Liver (tissue), 8 donors: ENCODE measurements at regions not wholly inside any gene's neighbourhood (a gene's known extent, or its start where the extent isn't known, plus 50 kb on each side); places are given as distances from the start of the nearest gene placed in this dataset.

ENCODE experiments used
- DNase-seq: peaks from one replicate; pipeline ENCODE4 v3.0.0-alpha.2; 2017; ENCODE audit warnings: low spot score
- H3K27ac ChIP-seq, 2 donors: one replicate each; pipeline ENCODE4 v1.7.0; 2013; ENCODE audit warnings: inconsistent platforms in 2 of 2, low read length in 2 of 2, control low read depth in 1 of 2, low read depth in 1 of 2, mild to moderate bottlenecking in 1 of 2
- H3K27me3 ChIP-seq, 4 donors: one replicate each; pipeline versions ENCODE4 v1.6.1 to v1.7.0; 2013; ENCODE audit warnings: low read length in 3 of 4, inconsistent platforms in 1 of 4, mild to moderate bottlenecking in 1 of 4, moderate library complexity in 1 of 4; ENCODE audit not compliant: control insufficient read depth in 4 of 4, insufficient read depth in 4 of 4
- H3K36me3 ChIP-seq, 4 donors: one replicate each; pipeline versions ENCODE4 v1.6.1 to v1.7.0; 2013; ENCODE audit warnings: low read length in 3 of 4, mild to moderate bottlenecking in 3 of 4, low read depth in 1 of 4, moderate library complexity in 1 of 4; ENCODE audit not compliant: control insufficient read depth in 4 of 4, insufficient read depth in 3 of 4
- H3K4me1 ChIP-seq, 4 donors: one replicate each; pipeline versions ENCODE4 v1.6.1 to v1.7.0; 2013; ENCODE audit warnings: low read length in 3 of 4, mild to moderate bottlenecking in 3 of 4, moderate library complexity in 1 of 4; ENCODE audit not compliant: control insufficient read depth in 4 of 4, insufficient read depth in 4 of 4
- H3K4me3 ChIP-seq, 3 donors: one replicate each; pipeline versions ENCODE4 v1.6.1 to v1.7.0; 2013; ENCODE audit warnings: low read length in 3 of 3, control low read depth in 1 of 3, low read depth in 1 of 3, mild to moderate bottlenecking in 1 of 3
- H3K9ac ChIP-seq, 2 donors: one replicate each; pipeline ENCODE4 v1.7.0; 2013; ENCODE audit warnings: low read length in 2 of 2, mild to moderate bottlenecking in 2 of 2, moderate library complexity in 2 of 2, control low read depth in 1 of 2, low read depth in 1 of 2
- H3K9me3 ChIP-seq, 4 donors: one replicate each; pipeline versions ENCODE4 v1.6.1 to v1.7.0; 2013; ENCODE audit warnings: low read length in 3 of 4; ENCODE audit not compliant: control insufficient read depth in 4 of 4
- ATF3 ChIP-seq: IDR thresholded peaks from 2 replicates; pipeline ENCODE4 v1.6.1; 2016; ENCODE audit warnings: antibody characterized with exemption
- CTCF ChIP-seq: fragments of 150-350 bp; IDR thresholded peaks from 2 replicates; pipeline ENCODE4 v1.5.1; 2017; ENCODE audit warnings: improper control_type of control experiment, low read depth, low read length; ENCODE audit not compliant: missing input control
- EGR1 ChIP-seq, 2 donors: IDR thresholded peaks; 2 replicates each; pipeline ENCODE4 v1.6.1; 2016 to 2018; ENCODE audit warnings: antibody characterized with exemption in 2 of 2, low read depth in 2 of 2
- FOXA1 ChIP-seq: IDR thresholded peaks from 2 replicates; pipeline ENCODE4 v1.6.1; 2016; ENCODE audit warnings: antibody characterized with exemption
- FOXA2 ChIP-seq: IDR thresholded peaks from 2 replicates; pipeline ENCODE4 v1.6.1; 2016; ENCODE audit warnings: antibody characterized with exemption
- GABPA ChIP-seq, 2 donors: IDR thresholded peaks in 1 of 2; conservative IDR thresholded peaks in 1 of 2; 2 replicates each; pipeline ENCODE4 v1.6.1; 2016; ENCODE audit warnings: antibody characterized with exemption in 2 of 2, mild to moderate bottlenecking in 1 of 2, moderate library complexity in 1 of 2
- HNF4A ChIP-seq, 2 donors: conservative IDR thresholded peaks; 2 replicates each; pipeline ENCODE4 v1.6.1; 2016; ENCODE audit warnings: antibody characterized with exemption in 2 of 2, mild to moderate bottlenecking in 2 of 2
- HNF4G ChIP-seq: IDR thresholded peaks from 2 replicates; pipeline ENCODE4 v1.6.1; 2016; ENCODE audit warnings: antibody characterized with exemption
- JUND ChIP-seq, 2 donors: IDR thresholded peaks; 2 replicates each; pipeline ENCODE4 v1.6.1; 2016; ENCODE audit warnings: antibody characterized with exemption in 2 of 2
- MAX ChIP-seq: IDR thresholded peaks from 2 replicates; pipeline ENCODE4 v1.6.1; 2016; ENCODE audit warnings: antibody characterized with exemption
- NR2F2 ChIP-seq: IDR thresholded peaks from 2 replicates; pipeline ENCODE4 v1.6.1; 2016; ENCODE audit warnings: antibody characterized with exemption
- RAD21 ChIP-seq, 2 donors: IDR thresholded peaks; 2 replicates each; pipeline ENCODE4 v1.6.1; 2016; ENCODE audit warnings: antibody characterized with exemption in 2 of 2, mild to moderate bottlenecking in 2 of 2
- REST ChIP-seq: IDR thresholded peaks from 2 replicates; pipeline ENCODE4 v1.6.1; 2016; ENCODE audit warnings: antibody characterized with exemption, mild to moderate bottlenecking
- RXRA ChIP-seq, 2 donors: IDR thresholded peaks; 2 replicates each; pipeline ENCODE4 v1.6.1; 2017 to 2018; ENCODE audit warnings: antibody characterized with exemption in 2 of 2, mild to moderate bottlenecking in 1 of 2
- SP1 ChIP-seq: IDR thresholded peaks from 2 replicates; pipeline ENCODE4 v1.6.1; 2018; ENCODE audit warnings: antibody characterized with exemption, mild to moderate bottlenecking
- TAF1 ChIP-seq: conservative IDR thresholded peaks from 2 replicates; pipeline ENCODE4 v1.6.1; 2016; ENCODE audit warnings: antibody characterized with exemption, mild to moderate bottlenecking
- YY1 ChIP-seq: IDR thresholded peaks from 2 replicates; pipeline ENCODE4 v1.6.1; 2016; ENCODE audit warnings: antibody characterized with exemption, mild to moderate bottlenecking
- ZBTB33 ChIP-seq: IDR thresholded peaks from 2 replicates; pipeline ENCODE4 v1.6.1; 2016; ENCODE audit warnings: antibody characterized with exemption
- WGBS: extraction: QIAGEN DNeasy Blood & Tissue Kit; methylation state at CpG from one replicate; pipeline ENCODE4 v1.1.7; 2013; 5-methylcytosine and 5-hydroxymethylcytosine counted together
- donor health status: healthy.
- donor health status: healthy.
- donor health status: healthy.
- donor health status: healthy.
- donor health status: healthy.

- TF ChIP-seq NR2F2 (no peak), YY1 (no peak), RAD21 (IDR thresholded peaks at IDR 0.05) (no peak), CTCF (no peak), RXRA (IDR thresholded peaks at IDR 0.05) (no peak), REST (no peak), TAF1 (no peak), ATF3 (no peak), HNF4A (conservative IDR thresholded peaks at IDR 0.05) (no peak), ZBTB33 (no peak), EGR1 (IDR thresholded peaks at IDR 0.05; ENCODE audit: low read depth in 2 of 2) (no peak), JUND (IDR thresholded peaks at IDR 0.05) (no peak), FOXA1 (no peak), HNF4G (no peak), FOXA2 (no peak), SP1 (no peak), GABPA (IDR thresholded peaks at IDR 0.05 in 1 of 2, conservative IDR thresholded peaks at IDR 0.05 in 1 of 2) (no peak), MAX (no peak)
- 75% methylated on average over 1 of the region's 1 CpG for WGBS
- peak overlapping the region in 1 of 2 donors; percentile 13 for H3K27ac ChIP-seq
Observed at GRCh38 chr2:64220265-64220664, 76.0 kb upstream of the PELI1 start.

More at GRCh38 chr2:64220265-64220664, 76.0 kb upstream of the PELI1 start:
- no peak overlapping the region for H3K9ac ChIP-seq
- no peaks in the 10 kb centered on the region for H3K36me3 ChIP-seq
- DNase-seq = no peak
- no peak overlapping the region for H3K4me3 ChIP-seq
- H3K27me3 ChIP-seq = no peaks in the 10 kb centered on the region
- no peaks in the 10 kb centered on the region for H3K9me3 ChIP-seq
- H3K4me1 ChIP-seq = peaks cover 0 to 11% (median 0%) of the 10 kb centered on the region in 4 donors
